ENCODE measurements at regions not wholly inside any gene's neighbourhood (a gene's known extent, or its start where the extent isn't known, plus 50 kb on each side); places are given as distances from the start of the nearest gene placed in this dataset.

GRCh38 chr2:180343528-180344345 lies 336.6 kb upstream of the CWC22 start:
- DNase-seq = no peak
- intact Hi-C loops (cut with DNase I) = no loop called here
- TF ChIP-seq POLR2AphosphoS5 (IDR thresholded peaks at IDR 0.05) (no peak), EP300 (IDR thresholded peaks at IDR 0.05) (no peak), CTCF (IDR thresholded peaks at IDR 0.05) (no peak), POLR2A (IDR thresholded peaks at IDR 0.05) (no peak)
- Histone ChIP-seq H3K36me3 (no peaks in the 10 kb centered on the region), H3K4me3 (no peak overlapping the region), H3K27ac (no peak overlapping the region), H3K27me3 (no peaks in the 10 kb centered on the region), H3K4me1 (no peaks in the 10 kb centered on the region), H3K9me3 (no peaks in the 10 kb centered on the region)
- 70 to 85% methylated on average over 1 of the region's 1 CpG for WGBS, 2 donors

- H3K36me3 ChIP-seq = no peaks in the 10 kb centered on the region
- no peak overlapping the region for H3K4me3 ChIP-seq
- TF ChIP-seq POLR2A (IDR thresholded peaks at IDR 0.05) (no peak), POLR2AphosphoS5 (IDR thresholded peaks at IDR 0.05) (no peak), CTCF (IDR thresholded peaks at IDR 0.05) (no peak), EP300 (IDR thresholded peaks at IDR 0.05) (no peak)
- no peak overlapping the region for H3K27ac ChIP-seq
- no peaks in the 10 kb centered on the region for H3K27me3 ChIP-seq
- DNase-seq = no peak
- intact Hi-C loops (cut with DNase I) = no loop called here
- no peaks in the 10 kb centered on the region for H3K4me1 ChIP-seq
- peaks cover 0 to 18% (median 6%) of the 10 kb centered on the region in 4 donors for H3K9me3 ChIP-seq
- 88 to 91% methylated on average over 3 of the region's 3 CpGs for WGBS, 2 donors
These were observed 330.0 kb upstream of the CWC22 start for GRCh38 chr2:180337136-180337535.

- Histone ChIP-seq H3K9me3 (peaks cover 0 to 18% (median 6%) of the 10 kb centered on the region in 4 donors), H3K27me3 (no peaks in the 10 kb centered on the region), H3K4me1 (no peaks in the 10 kb centered on the region), H3K36me3 (no peaks in the 10 kb centered on the region), H3K4me3 (no peak overlapping the region), H3K27ac (no peak overlapping the region)
- intact Hi-C loops (cut with DNase I) = no loop called here
- 90 to 94% methylated on average over 2 of the region's 2 CpGs for WGBS, 2 donors
- TF ChIP-seq EP300 (IDR thresholded peaks at IDR 0.05) (no peak), POLR2AphosphoS5 (IDR thresholded peaks at IDR 0.05) (no peak), CTCF (IDR thresholded peaks at IDR 0.05) (no peak), POLR2A (IDR thresholded peaks at IDR 0.05) (no peak)
- DNase-seq = no peak
These were observed 329.5 kb upstream of the CWC22 start for GRCh38 chr2:180336550-180336949.

GRCh38 chr2:180334514-180334913 lies 327.4 kb upstream of the CWC22 start:
- 86 to 92% methylated on average over 3 of the region's 3 CpGs for WGBS, 2 donors

More at GRCh38 chr2:180334514-180334913, 327.4 kb upstream of the CWC22 start:
- TF ChIP-seq CTCF (IDR thresholded peaks at IDR 0.05) = no peak
- TF ChIP-seq POLR2A (IDR thresholded peaks at IDR 0.05) = no peak
- no peak for TF ChIP-seq POLR2AphosphoS5 (IDR thresholded peaks at IDR 0.05)
- TF ChIP-seq EP300 (IDR thresholded peaks at IDR 0.05) = no peak
- Histone ChIP-seq H3K27ac (no peak overlapping the region), H3K36me3 (no peaks in the 10 kb centered on the region), H3K4me1 (no peaks in the 10 kb centered on the region), H3K9me3 (peaks cover 0 to 18% (median 6%) of the 10 kb centered on the region in 4 donors), H3K4me3 (no peak overlapping the region), H3K27me3 (no peaks in the 10 kb centered on the region)
- no peak for DNase-seq
- intact Hi-C loops (cut with DNase I) = no loop called here

All from sigmoid colon (tissue), 6 donors.